ENCODE measurements at regions not wholly inside any gene's neighbourhood (a gene's known extent, or its start where the extent isn't known, plus 50 kb on each side); places are given as distances from the start of the nearest gene placed in this dataset.

GRCh38 chr2:191526953-191527556, 150.9 kb upstream of the NABP1 start:
- TF ChIP-seq POLR2A (IDR thresholded peaks at IDR 0.05): no peak
- TF ChIP-seq CTCF (IDR thresholded peaks at IDR 0.05): no peak
- no peak for DNase-seq
- Histone ChIP-seq H3K4me1 (no peaks in the 10 kb centered on the region), H3K27ac (no peak overlapping the region), H3K9me3 (no peaks in the 10 kb centered on the region), H3K36me3 (no peaks in the 10 kb centered on the region), H3K27me3 (no peaks in the 10 kb centered on the region), H3K4me3 (no peak overlapping the region)
- intact Hi-C loops (cut with DNase I; ENCODE audit: low total_unique reads): no loop called here

GRCh38 chr2:191530618-191531017, 147.3 kb upstream of the NABP1 start:
- H3K4me3 ChIP-seq: no peak overlapping the region
- intact Hi-C loops (cut with DNase I; ENCODE audit: low total_unique reads): no loop called here
- no peaks in the 10 kb centered on the region for H3K4me1 ChIP-seq
- TF ChIP-seq POLR2A (IDR thresholded peaks at IDR 0.05): no peak
- TF ChIP-seq CTCF (IDR thresholded peaks at IDR 0.05): no peak
- H3K36me3 ChIP-seq: no peaks in the 10 kb centered on the region
- no peaks in the 10 kb centered on the region for H3K27me3 ChIP-seq
- no peak for DNase-seq
- H3K27ac ChIP-seq: no peak overlapping the region
- H3K9me3 ChIP-seq: no peaks in the 10 kb centered on the region

- DNase-seq: no peak
- no peak overlapping the region for H3K4me3 ChIP-seq
- H3K27me3 ChIP-seq: no peaks in the 10 kb centered on the region
- H3K9me3 ChIP-seq: no peaks in the 10 kb centered on the region
- H3K4me1 ChIP-seq: no peaks in the 10 kb centered on the region
- intact Hi-C loops (cut with DNase I; ENCODE audit: low total_unique reads): no loop called here
- no peak for TF ChIP-seq CTCF (IDR thresholded peaks at IDR 0.05)
- TF ChIP-seq POLR2A (IDR thresholded peaks at IDR 0.05): no peak
- H3K36me3 ChIP-seq: no peaks in the 10 kb centered on the region
- H3K27ac ChIP-seq: no peak overlapping the region
These were observed 144.2 kb upstream of the NABP1 start for GRCh38 chr2:191533693-191534180.

- intact Hi-C loops (cut with DNase I; ENCODE audit: low total_unique reads): no loop called here
- Histone ChIP-seq H3K9me3 (no peaks in the 10 kb centered on the region), H3K27me3 (no peaks in the 10 kb centered on the region), H3K36me3 (no peaks in the 10 kb centered on the region), H3K4me1 (no peaks in the 10 kb centered on the region), H3K27ac (no peak overlapping the region), H3K4me3 (no peak overlapping the region)
- TF ChIP-seq POLR2A (IDR thresholded peaks at IDR 0.05): no peak
- no peak for TF ChIP-seq CTCF (IDR thresholded peaks at IDR 0.05)
- DNase-seq: no peak
These were observed 140.0 kb upstream of the NABP1 start for GRCh38 chr2:191537921-191538320.

GRCh38 chr2:191538334-191538903, 139.5 kb upstream of the NABP1 start:
- TF ChIP-seq CTCF (IDR thresholded peaks at IDR 0.05) (no peak), POLR2A (IDR thresholded peaks at IDR 0.05) (no peak)
- Histone ChIP-seq H3K4me1 (no peaks in the 10 kb centered on the region), H3K4me3 (no peak overlapping the region), H3K36me3 (no peaks in the 10 kb centered on the region), H3K27me3 (no peaks in the 10 kb centered on the region), H3K27ac (no peak overlapping the region), H3K9me3 (no peaks in the 10 kb centered on the region)
- no peak for DNase-seq
- intact Hi-C loops (cut with DNase I; ENCODE audit: low total_unique reads): no loop called here
